ENCODE measurements at regions not wholly inside any gene's neighbourhood (a gene's known extent, or its start where the extent isn't known, plus 50 kb on each side); places are given as distances from the start of the nearest gene placed in this dataset.
"Not testable (repeated sequence)": the region's sequence is repeated elsewhere in the genome, so short reads cannot be mapped to it uniquely, and the experiment has no call there.

- DNase-seq (ENCODE audit: low spot score) (no peak), ATAC-seq (no peak)
Measured at GRCh38 chr14:106729551-106729950, 1203.2 kb downstream of the TMEM121 start.

GRCh38 chr14:106733771-106734170 lies 1207.4 kb downstream of the TMEM121 start:
- DNase-seq (ENCODE audit: low spot score) (no peak), ATAC-seq (no peak)

- DNase-seq (ENCODE audit: low spot score) (no peak), ATAC-seq (no peak)
Measured at GRCh38 chr14:106737021-106737420, 1210.6 kb downstream of the TMEM121 start.

- no peak for DNase-seq (ENCODE audit: low spot score)
- ATAC-seq: no peak
Measured at GRCh38 chr14:106738075-106738474, 1211.7 kb downstream of the TMEM121 start.

GRCh38 chr14:106738598-106739258 lies 1212.3 kb downstream of the TMEM121 start:
- ATAC-seq; DNase-seq (ENCODE audit: low spot score): not testable (repeated sequence)

GRCh38 chr14:106741086-106741827 lies 1214.9 kb downstream of the TMEM121 start:
- not testable (repeated sequence) for DNase-seq (ENCODE audit: low spot score); ATAC-seq

GRCh38 chr14:106745016-106745767 lies 1218.8 kb downstream of the TMEM121 start:
- not testable (repeated sequence) for DNase-seq (ENCODE audit: low spot score); ATAC-seq

GRCh38 chr14:106750089-106750488 lies 1223.7 kb downstream of the TMEM121 start:
- not testable (repeated sequence) for DNase-seq (ENCODE audit: low spot score); ATAC-seq

- not testable (repeated sequence) for ATAC-seq; DNase-seq (ENCODE audit: low spot score)
Measured at GRCh38 chr14:106753751-106754150, 1227.4 kb downstream of the TMEM121 start.

- not testable (repeated sequence) for ATAC-seq; DNase-seq (ENCODE audit: low spot score)
Measured at GRCh38 chr14:106757444-106757843, 1231.1 kb downstream of the TMEM121 start.

- not testable (repeated sequence) for ATAC-seq; DNase-seq (ENCODE audit: low spot score)
Measured at GRCh38 chr14:106761886-106762816, 1235.8 kb downstream of the TMEM121 start.

GRCh38 chr14:106764968-106765369 lies 1238.6 kb downstream of the TMEM121 start:
- not testable (repeated sequence) for DNase-seq (ENCODE audit: low spot score)
- peak; percentile 88 for ATAC-seq

GRCh38 chr14:106766145-106766544 lies 1239.8 kb downstream of the TMEM121 start:
- no peak for DNase-seq (ENCODE audit: low spot score)
- ATAC-seq: peak; percentile 17

- DNase-seq (ENCODE audit: low spot score): peak; percentile 52
Measured at GRCh38 chr14:106766551-106767277, 1240.3 kb downstream of the TMEM121 start.

GRCh38 chr14:106768230-106768629 lies 1241.8 kb downstream of the TMEM121 start:
- DNase-seq (ENCODE audit: low spot score); ATAC-seq: not testable (repeated sequence)

More at GRCh38 chr14:106766551-106767277, 1240.3 kb downstream of the TMEM121 start:
- ATAC-seq: peak; percentile 96

- not testable (repeated sequence) for ATAC-seq; DNase-seq (ENCODE audit: low spot score)
Measured at GRCh38 chr14:106768972-106769700, 1242.8 kb downstream of the TMEM121 start.

GRCh38 chr14:106770158-106770672 lies 1243.8 kb downstream of the TMEM121 start:
- not testable (repeated sequence) for ATAC-seq; DNase-seq (ENCODE audit: low spot score)

- DNase-seq (ENCODE audit: low spot score): not testable (repeated sequence)
- peak; percentile 56 for ATAC-seq
Measured at GRCh38 chr14:106774889-106775480, 1248.6 kb downstream of the TMEM121 start.

Data from left lobe of liver (tissue), 2 donors.